Posterior vena cava (tissue), 2 donors: ENCODE measurements at regions not wholly inside any gene's neighbourhood (a gene's known extent, or its start where the extent isn't known, plus 50 kb on each side); places are given as distances from the start of the nearest gene placed in this dataset.

Experiments used
- DNase-seq: peaks from one replicate; pipeline ENCODE4 v3.0.0-alpha.2; 2020; ENCODE audit warnings: low spot score
- intact Hi-C, 2 donors: fragments of 100-400 bp; cut with DNase I; formaldehyde crosslinking; loops; one replicate each; pipeline versions ENCODE4 v1.14.1 to v1.14.2; 2022 to 2023
- donor health status: DM: yes; HTN: yes; CAD: no.
- donor health status: DM: yes; HTN: yes; CAD: no.

GRCh38 chr2:5264361-5264760, 427.8 kb upstream of the SOX11 start:
- no peak for DNase-seq
- intact Hi-C loops: no loop called here

GRCh38 chr2:5285061-5285460, 407.1 kb upstream of the SOX11 start:
- intact Hi-C loops: no loop called here
- no peak for DNase-seq

- DNase-seq: no peak
- intact Hi-C loops: no loop called here
Measured at GRCh38 chr2:5285872-5286769, 406.1 kb upstream of the SOX11 start.

GRCh38 chr2:5287558-5288334, 404.4 kb upstream of the SOX11 start:
- no peak for DNase-seq
- intact Hi-C loops: no loop called here

- intact Hi-C loops: no loop called here
- DNase-seq: no peak
Measured at GRCh38 chr2:5290900-5291546, 401.2 kb upstream of the SOX11 start.

GRCh38 chr2:5304640-5305039, 387.5 kb upstream of the SOX11 start:
- intact Hi-C loops: no loop called here

GRCh38 chr2:5315041-5315440, 377.1 kb upstream of the SOX11 start:
- DNase-seq: no peak
- intact Hi-C loops: no loop called here

More at GRCh38 chr2:5304640-5305039, 387.5 kb upstream of the SOX11 start:
- no peak for DNase-seq

- no peak for DNase-seq
- intact Hi-C loops: no loop called here
Measured at GRCh38 chr2:5315512-5315911, 376.7 kb upstream of the SOX11 start.

GRCh38 chr2:5316001-5316490, 376.1 kb upstream of the SOX11 start:
- intact Hi-C loops: no loop called here
- no peak for DNase-seq

GRCh38 chr2:5319493-5319892, 372.7 kb upstream of the SOX11 start:
- DNase-seq: no peak
- intact Hi-C loops: no loop called here

GRCh38 chr2:5322396-5322795, 369.8 kb upstream of the SOX11 start:
- DNase-seq: no peak

GRCh38 chr2:5325523-5325922, 366.7 kb upstream of the SOX11 start:
- DNase-seq: no peak
- intact Hi-C loops: no loop called here

More at GRCh38 chr2:5322396-5322795, 369.8 kb upstream of the SOX11 start:
- intact Hi-C loops: no loop called here

GRCh38 chr2:5328826-5329225, 363.4 kb upstream of the SOX11 start:
- DNase-seq: no peak

GRCh38 chr2:5329763-5330162, 362.4 kb upstream of the SOX11 start:
- no peak for DNase-seq
- intact Hi-C loops: no loop called here

More at GRCh38 chr2:5328826-5329225, 363.4 kb upstream of the SOX11 start:
- intact Hi-C loops: no loop called here

GRCh38 chr2:5330961-5331360, 361.2 kb upstream of the SOX11 start:
- intact Hi-C loops: no loop called here
- DNase-seq: no peak

GRCh38 chr2:5332925-5333324, 359.3 kb upstream of the SOX11 start:
- no peak for DNase-seq
- intact Hi-C loops: loop anchor here in 1 of 2 donors (1.0 kb wide), 1 partner anchor 22 kb away; no protein-coding TSS in a partner anchor

GRCh38 chr2:5339473-5339872, 352.7 kb upstream of the SOX11 start:
- intact Hi-C loops: no loop called here
- no peak for DNase-seq

- intact Hi-C loops: no loop called here
- no peak for DNase-seq
Measured at GRCh38 chr2:5343785-5344335, 348.3 kb upstream of the SOX11 start.

- DNase-seq: no peak
Measured at GRCh38 chr2:5352286-5352685, 339.9 kb upstream of the SOX11 start.

More at GRCh38 chr2:5352286-5352685, 339.9 kb upstream of the SOX11 start:
- intact Hi-C loops: no loop called here
